HCT116 (cell line): ENCODE measurements at regions not wholly inside any gene's neighbourhood (a gene's known extent, or its start where the extent isn't known, plus 50 kb on each side); places are given as distances from the start of the nearest gene placed in this dataset.

ENCODE experiments used
- EZH2 ChIP-seq: fragments of 200-600 bp; sonication (generic); IDR thresholded peaks from 2 replicates; pipeline ENCODE4 v1.6.1; 2017; ENCODE audit warnings: antibody characterized with exemption, mixed run types
- SIN3A ChIP-seq: IDR thresholded peaks from 2 replicates; pipeline ENCODE4 v1.6.1; 2012; ENCODE audit warnings: low read depth

DNA sequence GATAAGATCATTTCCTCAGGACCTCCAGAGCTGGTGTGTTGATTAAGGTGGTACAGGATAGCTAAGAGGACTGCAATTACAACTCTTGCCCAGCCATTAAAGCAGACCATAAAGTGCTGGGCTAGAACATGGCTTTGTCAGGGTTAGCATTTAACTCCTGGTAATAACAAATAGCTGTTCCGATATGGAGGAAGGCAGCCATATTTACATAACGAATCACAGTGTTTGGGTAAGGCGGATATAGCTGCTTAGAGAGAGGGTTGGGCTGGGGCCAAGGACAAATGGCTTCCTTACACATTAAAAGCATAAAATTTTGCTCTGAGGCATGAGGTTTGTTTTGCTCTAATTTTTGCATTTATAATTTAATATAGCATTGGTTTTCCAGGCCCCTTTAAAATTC, 297.7 kb upstream of the DDHD1 start:
- no peak for TF ChIP-seq EZH2
- TF ChIP-seq SIN3A, result no peak
